ENCODE measurements at regions not wholly inside any gene's neighbourhood (a gene's known extent, or its start where the extent isn't known, plus 50 kb on each side); places are given as distances from the start of the nearest gene placed in this dataset.
A peak's percentile ranks its signal among the peaks of the same experiment; 100 is the strongest.
"Not testable (repeated sequence)": the region's sequence is repeated elsewhere in the genome, so short reads cannot be mapped to it uniquely, and the experiment has no call there.

GRCh38 chr12:107377596-107378385 is 284.4 kb upstream of the CRY1 start:
- H3K4ac ChIP-seq (ENCODE audit: low read depth in 1 of 2, low read length in 2 of 2) = no peak overlapping the region
- DNase-seq = no peak
- H4K8ac ChIP-seq (ENCODE audit: low read length) = no peak overlapping the region
- no peak overlapping the region for H2BK12ac ChIP-seq (ENCODE audit: low read length in 2 of 2)
- H3K27ac ChIP-seq (ENCODE audit: low read length, poor library complexity, severe bottlenecking) = no peak overlapping the region
- no peak overlapping the region for H2AK5ac ChIP-seq (ENCODE audit: low read length, severe bottlenecking)
- no peaks in the 10 kb centered on the region for H3K9me3 ChIP-seq (ENCODE audit: control insufficient read depth, low read length)
- H2AFZ ChIP-seq (ENCODE audit: low read depth, low read length) = no peak overlapping the region
- H2BK5ac ChIP-seq (ENCODE audit: low read depth, low read length, poor library complexity, severe bottlenecking) = no peak overlapping the region
- H3K79me1 ChIP-seq (replicated peaks; ENCODE audit: low read length, poor library complexity, severe bottlenecking) = peaks cover 5% of the 10 kb centered on the region
- no peak overlapping the region for H3K9ac ChIP-seq (ENCODE audit: low read length)
- 83% methylated on average over 6 of the region's 6 CpGs for WGBS
- no peaks in the 10 kb centered on the region for H3K27me3 ChIP-seq (ENCODE audit: control insufficient read depth in 1 of 2, insufficient read depth in 1 of 2, low read length in 2 of 2)
- H2BK120ac ChIP-seq (ENCODE audit: low read depth, low read length) = no peak overlapping the region
- no peak overlapping the region for H3K23ac ChIP-seq (ENCODE audit: low read length in 2 of 2)
- H3K4me1 ChIP-seq (ENCODE audit: control insufficient read depth, insufficient read depth, low read depth, low read length) = peaks cover 4% of the 10 kb centered on the region
- no peak overlapping the region for H2BK15ac ChIP-seq (ENCODE audit: low read depth, poor library complexity, severe bottlenecking)
- no peak overlapping the region for H3K4me3 ChIP-seq (ENCODE audit: insufficient read depth in 1 of 2, low read depth in 1 of 2, low read length in 2 of 2)
- no peaks in the 10 kb centered on the region for H3K36me3 ChIP-seq (ENCODE audit: control insufficient read depth in 1 of 2, insufficient read depth in 2 of 2, low read depth in 1 of 2, low read length in 2 of 2)
- no peak overlapping the region for H3K18ac ChIP-seq (ENCODE audit: low read depth in 1 of 2, low read length in 2 of 2)
- H4K91ac ChIP-seq (ENCODE audit: low read length) = no peak overlapping the region
- no peak overlapping the region for H3K4me2 ChIP-seq (ENCODE audit: low read length, poor library complexity, severe bottlenecking)
- H3K14ac ChIP-seq (ENCODE audit: low read length in 2 of 2) = no peak overlapping the region

- 68% methylated on average over 4 of the region's 4 CpGs for WGBS
- H2AFZ ChIP-seq (ENCODE audit: low read depth, low read length) = no peak overlapping the region
- H3K4ac ChIP-seq (ENCODE audit: low read depth in 1 of 2, low read length in 2 of 2) = no peak overlapping the region
- H4K8ac ChIP-seq (ENCODE audit: low read length) = no peak overlapping the region
- H4K91ac ChIP-seq (ENCODE audit: low read length) = no peak overlapping the region
- H3K18ac ChIP-seq (ENCODE audit: low read depth in 1 of 2, low read length in 2 of 2) = no peak overlapping the region
- no peak overlapping the region for H3K4me3 ChIP-seq (ENCODE audit: insufficient read depth in 1 of 2, low read depth in 1 of 2, low read length in 2 of 2)
- no peak overlapping the region for H2BK12ac ChIP-seq (ENCODE audit: low read length in 2 of 2)
- H3K4me2 ChIP-seq (ENCODE audit: low read length, poor library complexity, severe bottlenecking) = no peak overlapping the region
- H3K36me3 ChIP-seq (ENCODE audit: control insufficient read depth in 1 of 2, insufficient read depth in 2 of 2, low read depth in 1 of 2, low read length in 2 of 2) = no peaks in the 10 kb centered on the region
- H2BK15ac ChIP-seq (ENCODE audit: low read depth, poor library complexity, severe bottlenecking) = no peak overlapping the region
- H2BK5ac ChIP-seq (ENCODE audit: low read depth, low read length, poor library complexity, severe bottlenecking) = no peak overlapping the region
- H3K27me3 ChIP-seq (ENCODE audit: control insufficient read depth in 1 of 2, insufficient read depth in 1 of 2, low read length in 2 of 2) = no peaks in the 10 kb centered on the region
- no peak overlapping the region for H3K14ac ChIP-seq (ENCODE audit: low read length in 2 of 2)
- H2BK120ac ChIP-seq (ENCODE audit: low read depth, low read length) = no peak overlapping the region
- H3K9ac ChIP-seq (ENCODE audit: low read length) = no peak overlapping the region
- no peak for DNase-seq
- H3K27ac ChIP-seq (ENCODE audit: low read length, poor library complexity, severe bottlenecking) = no peak overlapping the region
- H3K4me1 ChIP-seq (ENCODE audit: control insufficient read depth, insufficient read depth, low read depth, low read length) = peaks cover 4% of the 10 kb centered on the region
- no peaks in the 10 kb centered on the region for H3K9me3 ChIP-seq (ENCODE audit: control insufficient read depth, low read length)
- no peak overlapping the region for H3K23ac ChIP-seq (ENCODE audit: low read length in 2 of 2)
- no peak overlapping the region for H2AK5ac ChIP-seq (ENCODE audit: low read length, severe bottlenecking)
- H3K79me1 ChIP-seq (replicated peaks; ENCODE audit: low read length, poor library complexity, severe bottlenecking) = peaks cover 5% of the 10 kb centered on the region
These were observed 285.3 kb upstream of the CRY1 start for GRCh38 chr12:107378609-107379008.

GRCh38 chr12:107379142-107379851 is 285.9 kb upstream of the CRY1 start:
- H3K4ac ChIP-seq (ENCODE audit: low read depth in 1 of 2, low read length in 2 of 2); H2BK5ac ChIP-seq (ENCODE audit: low read depth, low read length, poor library complexity, severe bottlenecking); H2BK120ac ChIP-seq (ENCODE audit: low read depth, low read length); H3K9ac ChIP-seq (ENCODE audit: low read length); H3K9me3 ChIP-seq (ENCODE audit: control insufficient read depth, low read length); H2AK5ac ChIP-seq (ENCODE audit: low read length, severe bottlenecking); H3K4me2 ChIP-seq (ENCODE audit: low read length, poor library complexity, severe bottlenecking); H3K23ac ChIP-seq (ENCODE audit: low read length in 2 of 2); H3K27ac ChIP-seq (ENCODE audit: low read length, poor library complexity, severe bottlenecking); H3K4me1 ChIP-seq (ENCODE audit: control insufficient read depth, insufficient read depth, low read depth, low read length); H2AFZ ChIP-seq (ENCODE audit: low read depth, low read length); H3K18ac ChIP-seq (ENCODE audit: low read depth in 1 of 2, low read length in 2 of 2); DNase-seq; H2BK15ac ChIP-seq (ENCODE audit: low read depth, poor library complexity, severe bottlenecking); H3K27me3 ChIP-seq (ENCODE audit: control insufficient read depth in 1 of 2, insufficient read depth in 1 of 2, low read length in 2 of 2); H3K79me1 ChIP-seq (replicated peaks; ENCODE audit: low read length, poor library complexity, severe bottlenecking); H4K8ac ChIP-seq (ENCODE audit: low read length); H4K91ac ChIP-seq (ENCODE audit: low read length); H2BK12ac ChIP-seq (ENCODE audit: low read length in 2 of 2); H3K14ac ChIP-seq (ENCODE audit: low read length in 2 of 2); H3K36me3 ChIP-seq (ENCODE audit: control insufficient read depth in 1 of 2, insufficient read depth in 2 of 2, low read depth in 1 of 2, low read length in 2 of 2): not testable (repeated sequence)
- peak overlapping the region in 1 of 2 experiments; percentile 54 for H3K4me3 ChIP-seq (ENCODE audit: insufficient read depth in 1 of 2, low read depth in 1 of 2, low read length in 2 of 2)
- 71% methylated on average over 5 of the region's 6 CpGs for WGBS

GRCh38 chr12:107379852-107380567 is 286.7 kb upstream of the CRY1 start:
- Histone ChIP-seq H4K91ac (ENCODE audit: low read length) (no peak overlapping the region), H3K27me3 (ENCODE audit: control insufficient read depth in 1 of 2, insufficient read depth in 1 of 2, low read length in 2 of 2) (no peaks in the 10 kb centered on the region), H3K4me3 (ENCODE audit: insufficient read depth in 1 of 2, low read depth in 1 of 2, low read length in 2 of 2) (peak overlapping the region in 1 of 2 experiments; percentile 54), H2BK12ac (ENCODE audit: low read length in 2 of 2) (no peak overlapping the region), H3K23ac (ENCODE audit: low read length in 2 of 2) (no peak overlapping the region), H3K27ac (ENCODE audit: low read length, poor library complexity, severe bottlenecking) (peak overlapping the region; percentile 22), H3K79me1 (replicated peaks; ENCODE audit: low read length, poor library complexity, severe bottlenecking) (peaks cover 2% of the 10 kb centered on the region), H2AK5ac (ENCODE audit: low read length, severe bottlenecking) (no peak overlapping the region), H3K9me3 (ENCODE audit: control insufficient read depth, low read length) (no peaks in the 10 kb centered on the region), H3K14ac (ENCODE audit: low read length in 2 of 2) (no peak overlapping the region), H2AFZ (ENCODE audit: low read depth, low read length) (no peak overlapping the region), H3K4me1 (ENCODE audit: control insufficient read depth, insufficient read depth, low read depth, low read length) (peaks cover 6% of the 10 kb centered on the region), H3K4me2 (ENCODE audit: low read length, poor library complexity, severe bottlenecking) (peak overlapping the region; percentile 42), H2BK5ac (ENCODE audit: low read depth, low read length, poor library complexity, severe bottlenecking) (no peak overlapping the region), H4K8ac (ENCODE audit: low read length) (no peak overlapping the region), H2BK120ac (ENCODE audit: low read depth, low read length) (no peak overlapping the region), H3K4ac (ENCODE audit: low read depth in 1 of 2, low read length in 2 of 2) (no peak overlapping the region), H3K36me3 (ENCODE audit: control insufficient read depth in 1 of 2, insufficient read depth in 2 of 2, low read depth in 1 of 2, low read length in 2 of 2) (no peaks in the 10 kb centered on the region), H2BK15ac (ENCODE audit: low read depth, poor library complexity, severe bottlenecking) (no peak overlapping the region), H3K18ac (ENCODE audit: low read depth in 1 of 2, low read length in 2 of 2) (no peak overlapping the region), H3K9ac (ENCODE audit: low read length) (peak overlapping the region; percentile 1)
- 61% methylated on average over 15 of the region's 15 CpGs for WGBS
- no peak for DNase-seq

Data from mesenchymal stem cell (in vitro differentiated cells and primary cell).